ENCODE measurements at regions not wholly inside any gene's neighbourhood (a gene's known extent, or its start where the extent isn't known, plus 50 kb on each side); places are given as distances from the start of the nearest gene placed in this dataset.
"Not testable (repeated sequence)": the region's sequence is repeated elsewhere in the genome, so short reads cannot be mapped to it uniquely, and the experiment has no call there.

- TF ChIP-seq CTCF (IDR thresholded peaks at IDR 0.05; ENCODE audit: insufficient read depth, low read depth, low read length); EZH2 (IDR thresholded peaks at IDR 0.05; ENCODE audit: insufficient read depth, low read length): not testable (repeated sequence)
Measured at GRCh38 chr6:140493470-140493869, 1119.0 kb upstream of the CITED2 start.
